ENCODE measurements at regions not wholly inside any gene's neighbourhood (a gene's known extent, or its start where the extent isn't known, plus 50 kb on each side); places are given as distances from the start of the nearest gene placed in this dataset.

- H3K4me3 Mint-ChIP-seq, result no peak overlapping the region
- no peak overlapping the region for H3K4me3 ChIP-seq (ENCODE audit: low read length)
Measured at GRCh38 chrX:38895775-38896174, 94.5 kb downstream of the MID1IP1 start.

GRCh38 chrX:38896724-38897298 is 95.6 kb downstream of the MID1IP1 start:
- Mint-ChIP-seq H3K27ac (no peak overlapping the region), H3K4me3 (no peak overlapping the region), H3K36me3 (ENCODE audit: low read depth) (no peaks in the 10 kb centered on the region), H3K9me3 (peaks cover 50% of the 10 kb centered on the region), H3K4me1 (peaks cover 10% of the 10 kb centered on the region), H3K27me3 (ENCODE audit: insufficient read depth) (no peaks in the 10 kb centered on the region)
- Histone ChIP-seq H3K27me3 (ENCODE audit: control insufficient read depth, insufficient read depth, low read length, poor library complexity, severe bottlenecking) (no peaks in the 10 kb centered on the region), H3K4me3 (ENCODE audit: low read length) (no peak overlapping the region), H3K27ac (ENCODE audit: low read depth, low read length) (no peak overlapping the region), H3K36me3 (ENCODE audit: control insufficient read depth, insufficient read depth, low read length) (no peaks in the 10 kb centered on the region), H3K9ac (ENCODE audit: extremely low read depth, low read length, poor library complexity, severe bottlenecking) (no peak overlapping the region), H3K9me3 (ENCODE audit: control insufficient read depth, low read length) (no peaks in the 10 kb centered on the region), H3K4me1 (ENCODE audit: control insufficient read depth, insufficient read depth, low read length) (no peaks in the 10 kb centered on the region)
- 89 to 100% methylated on average over 1 to 4 of the region's 4 CpGs for WGBS, 2 experiments (ENCODE audit: insufficient coverage in 1 of 2, insufficient read length in 1 of 2)
- DNase-seq, result no peak
- TF ChIP-seq CTCF (conservative IDR thresholded peaks at IDR 0.05), result no peak

More at GRCh38 chrX:38895775-38896174, 94.5 kb downstream of the MID1IP1 start:
- no peak overlapping the region for H3K27ac Mint-ChIP-seq
- H3K9ac ChIP-seq (ENCODE audit: extremely low read depth, low read length, poor library complexity, severe bottlenecking), result no peak overlapping the region
- H3K27ac ChIP-seq (ENCODE audit: low read depth, low read length), result no peak overlapping the region
- TF ChIP-seq CTCF (conservative IDR thresholded peaks at IDR 0.05), result no peak
- H3K36me3 ChIP-seq (ENCODE audit: control insufficient read depth, insufficient read depth, low read length), result no peaks in the 10 kb centered on the region
- no CpG with 5 or more reads among the region's 1 CpG for WGBS, 2 experiments (ENCODE audit: insufficient coverage in 1 of 2, insufficient read length in 1 of 2)
- no peak for DNase-seq
- H3K27me3 Mint-ChIP-seq (ENCODE audit: insufficient read depth), result no peaks in the 10 kb centered on the region
- no peaks in the 10 kb centered on the region for H3K36me3 Mint-ChIP-seq (ENCODE audit: low read depth)
- H3K9me3 ChIP-seq (ENCODE audit: control insufficient read depth, low read length), result no peaks in the 10 kb centered on the region
- no peaks in the 10 kb centered on the region for H3K27me3 ChIP-seq (ENCODE audit: control insufficient read depth, insufficient read depth, low read length, poor library complexity, severe bottlenecking)
- peaks cover 10% of the 10 kb centered on the region for H3K4me1 Mint-ChIP-seq
- H3K4me1 ChIP-seq (ENCODE audit: control insufficient read depth, insufficient read depth, low read length), result no peaks in the 10 kb centered on the region
- peaks cover 48% of the 10 kb centered on the region for H3K9me3 Mint-ChIP-seq

- no peak overlapping the region for H3K4me3 Mint-ChIP-seq
- Histone ChIP-seq H3K27me3 (ENCODE audit: control insufficient read depth, insufficient read depth, low read length, poor library complexity, severe bottlenecking) (no peaks in the 10 kb centered on the region), H3K4me3 (ENCODE audit: low read length) (no peak overlapping the region), H3K9ac (ENCODE audit: extremely low read depth, low read length, poor library complexity, severe bottlenecking) (no peak overlapping the region), H3K36me3 (ENCODE audit: control insufficient read depth, insufficient read depth, low read length) (no peaks in the 10 kb centered on the region), H3K9me3 (ENCODE audit: control insufficient read depth, low read length) (no peaks in the 10 kb centered on the region), H3K27ac (ENCODE audit: low read depth, low read length) (no peak overlapping the region), H3K4me1 (ENCODE audit: control insufficient read depth, insufficient read depth, low read length) (no peaks in the 10 kb centered on the region)
- DNase-seq, result no peak
- H3K4me1 Mint-ChIP-seq, result peaks cover 5% of the 10 kb centered on the region
- H3K27me3 Mint-ChIP-seq (ENCODE audit: insufficient read depth), result no peaks in the 10 kb centered on the region
- H3K27ac Mint-ChIP-seq, result no peak overlapping the region
- H3K9me3 Mint-ChIP-seq, result peaks cover 47% of the 10 kb centered on the region
- TF ChIP-seq CTCF (conservative IDR thresholded peaks at IDR 0.05), result no peak
- no peaks in the 10 kb centered on the region for H3K36me3 Mint-ChIP-seq (ENCODE audit: low read depth)
- WGBS, 2 experiments (ENCODE audit: insufficient coverage in 1 of 2, insufficient read length in 1 of 2), result 80 to 91% methylated on average over 1 to 3 of the region's 6 CpGs
Measured at GRCh38 chrX:38898261-38898660, 97.0 kb downstream of the MID1IP1 start.

Data from endodermal cell (in vitro differentiated cells).